ENCODE measurements at regions not wholly inside any gene's neighbourhood (a gene's known extent, or its start where the extent isn't known, plus 50 kb on each side); places are given as distances from the start of the nearest gene placed in this dataset.

DNA sequence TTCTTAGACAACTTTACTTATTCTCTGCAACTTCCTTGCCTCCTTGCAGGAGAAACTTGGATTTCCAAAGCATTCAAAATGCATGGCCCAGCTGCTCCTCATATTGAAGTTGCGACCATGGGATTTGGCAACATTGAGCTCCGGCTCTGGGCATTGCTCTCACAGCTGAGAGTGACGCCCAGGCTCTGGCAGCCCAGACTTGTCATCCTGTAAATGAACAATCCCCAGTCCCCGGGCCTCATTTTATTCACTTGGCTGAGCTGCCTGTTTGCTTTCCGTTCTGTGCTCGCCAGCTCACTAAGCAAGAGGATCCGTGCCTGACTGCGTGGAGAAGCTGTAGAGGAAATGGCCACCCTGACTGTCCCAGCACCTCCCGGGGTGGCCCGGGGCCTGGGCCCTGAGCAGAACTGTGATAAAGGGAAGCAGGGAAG is 119.5 kb upstream of the CD93 start:
- ChIA-PET CTCF (interaction anchor here (1.0 to 7.8 kb wide), 7 partner anchors 11 to 514 kb away, joined by 3 to 77 read pairs (median 4); no protein-coding TSS in a partner anchor), POLR2A (no interaction called here)
- no peak overlapping the region for H3K4me3 ChIP-seq
- H3K9me3 ChIP-seq: no peaks in the 10 kb centered on the region
- FAIRE-seq (no peak), DNase-seq (ENCODE audit: low read depth in 1 of 2, low spot score in 1 of 2) (no peak), ATAC-seq (no peak)
- no peak overlapping the region for H3K4me2 ChIP-seq
- no peak overlapping the region for H3K27ac ChIP-seq
- 63% methylated on average over 10 of the region's 10 CpGs for WGBS (ENCODE audit: missing lambda C conversion rate)
- H3K4me1 ChIP-seq: no peaks in the 10 kb centered on the region
- TF ChIP-seq POLR2A (IDR thresholded peaks at IDR 0.05; ENCODE audit: low read length) (no peak), TFCP2L1 (CRISPR knock-in tag; IDR thresholded peaks at IDR 0.05) (no peak), EHF (CRISPR knock-in tag; IDR thresholded peaks at IDR 0.05) (no peak), HES2 (IDR thresholded peaks at IDR 0.05) (no peak), MAFK (IDR thresholded peaks at IDR 0.05; ENCODE audit: partially characterized antibody) (no peak), ZNF302 (CRISPR knock-in tag; IDR thresholded peaks at IDR 0.05) (no peak), ZSCAN20 (CRISPR knock-in tag; IDR thresholded peaks at IDR 0.05) (no peak), JUNB (IDR thresholded peaks at IDR 0.05) (no peak)

- WGBS (ENCODE audit: missing lambda C conversion rate): 51% methylated on average over 7 of the region's 7 CpGs
- CTCF ChIA-PET: interaction anchor here (1.0 to 7.8 kb wide), 7 partner anchors 11 to 514 kb away, joined by 3 to 77 read pairs (median 4); no protein-coding TSS in a partner anchor
- FAIRE-seq: no peak
- POLR2A ChIA-PET: no interaction called here
- Histone ChIP-seq H3K4me1 (no peaks in the 10 kb centered on the region), H3K4me3 (no peak overlapping the region), H3K9me3 (no peaks in the 10 kb centered on the region), H3K4me2 (no peak overlapping the region), H3K27ac (no peak overlapping the region)
- TF ChIP-seq EHMT2 (IDR thresholded peaks at IDR 0.05; ENCODE audit: low read depth) (no peak), HES2 (IDR thresholded peaks at IDR 0.05) (no peak), ZNF302 (CRISPR knock-in tag; IDR thresholded peaks at IDR 0.05) (no peak), RAD21 (conservative IDR thresholded peaks at IDR 0.05 in 1 of 2, IDR thresholded peaks at IDR 0.05 in 1 of 2) (no peak), ZSCAN20 (CRISPR knock-in tag; IDR thresholded peaks at IDR 0.05) (no peak), CBX8 (IDR thresholded peaks at IDR 0.05) (no peak), CTCF (IDR thresholded peaks at IDR 0.05) (no peak), NPAS2 (CRISPR knock-in tag; IDR thresholded peaks at IDR 0.05; ENCODE audit: borderline replicate concordance) (no peak), ZC3H11A (IDR thresholded peaks at IDR 0.05) (no peak), MYC (IDR thresholded peaks at IDR 0.05; ENCODE audit: borderline replicate concordance, low read length) (no peak), CBX2 (IDR thresholded peaks at IDR 0.05; ENCODE audit: borderline replicate concordance, low read depth) (no peak)
- TF ChIP-seq, protein P1, sequence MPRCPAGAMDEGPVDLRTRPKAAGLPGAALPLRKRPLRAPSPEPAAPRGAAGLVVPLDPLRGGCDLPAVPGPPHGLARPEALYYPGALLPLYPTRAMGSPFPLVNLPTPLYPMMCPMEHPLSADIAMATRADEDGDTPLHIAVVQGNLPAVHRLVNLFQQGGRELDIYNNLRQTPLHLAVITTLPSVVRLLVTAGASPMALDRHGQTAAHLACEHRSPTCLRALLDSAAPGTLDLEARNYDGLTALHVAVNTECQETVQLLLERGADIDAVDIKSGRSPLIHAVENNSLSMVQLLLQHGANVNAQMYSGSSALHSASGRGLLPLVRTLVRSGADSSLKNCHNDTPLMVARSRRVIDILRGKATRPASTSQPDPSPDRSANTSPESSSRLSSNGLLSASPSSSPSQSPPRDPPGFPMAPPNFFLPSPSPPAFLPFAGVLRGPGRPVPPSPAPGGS (IDR thresholded peaks at IDR 0.05): no peak
- ATAC-seq: no peak
- no peak for DNase-seq (ENCODE audit: low read depth in 1 of 2, low spot score in 1 of 2)
These were observed 119.1 kb upstream of the CD93 start for GRCh38 chr20:23205211-23205610.

DNA sequence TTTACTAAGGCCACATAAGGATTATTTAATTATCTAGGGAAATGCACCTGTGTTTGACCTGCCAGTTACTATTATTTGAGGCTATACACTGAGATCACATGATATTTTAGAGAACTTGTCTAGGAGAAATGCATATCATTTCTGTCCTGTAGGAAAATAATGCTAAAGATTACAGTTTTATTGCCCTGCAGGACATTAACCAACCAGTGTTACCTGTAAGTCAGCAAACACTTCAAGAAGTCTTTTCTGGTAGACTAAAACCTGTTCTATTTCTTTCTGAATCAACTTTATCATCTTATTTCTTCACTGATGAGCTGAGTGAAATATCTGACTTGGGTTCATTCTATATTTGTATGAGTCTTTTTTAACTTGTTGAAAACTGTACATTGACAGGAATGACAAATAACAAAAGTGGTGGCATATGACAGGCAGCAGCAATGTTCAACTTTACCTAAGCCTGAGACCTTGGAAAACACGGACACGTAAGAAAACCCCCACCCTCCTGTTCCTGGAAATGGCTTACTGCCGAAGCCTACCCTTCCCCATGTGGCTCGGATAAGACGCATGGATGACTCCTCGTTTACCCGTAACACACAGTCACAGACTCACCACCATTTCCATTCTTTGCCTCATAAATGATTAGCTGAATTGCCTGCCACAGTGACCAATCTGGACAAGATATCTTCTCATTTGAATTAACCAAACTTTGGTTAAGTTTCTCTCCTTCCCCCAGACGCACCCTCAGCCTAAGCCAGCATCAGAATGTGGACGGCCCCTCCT is 118.0 kb upstream of the CD93 start:
- POLR2A ChIA-PET: no interaction called here
- Histone ChIP-seq H3K4me3 (no peak overlapping the region), H3K4me2 (no peak overlapping the region), H3K27ac (no peak overlapping the region), H3K4me1 (no peaks in the 10 kb centered on the region), H3K9me3 (no peaks in the 10 kb centered on the region)
- CTCF ChIA-PET: interaction anchor here (3.6 to 7.8 kb wide), 2 partner anchors 25 to 513 kb away, joined by 12 to 77 read pairs; no protein-coding TSS in a partner anchor
- FAIRE-seq (no peak), DNase-seq (ENCODE audit: low read depth in 1 of 2, low spot score in 1 of 2) (no peak), ATAC-seq (no peak)
- 71% methylated on average over 9 of the region's 9 CpGs for WGBS (ENCODE audit: missing lambda C conversion rate)
- TF ChIP-seq HEYL (CRISPR knock-in tag; IDR thresholded peaks at IDR 0.05) (no peak), RAD21 (conservative IDR thresholded peaks at IDR 0.05 in 1 of 2, IDR thresholded peaks at IDR 0.05 in 1 of 2) (no peak), KDM5A (IDR thresholded peaks at IDR 0.05) (no peak), ATOH8 (CRISPR knock-in tag; IDR thresholded peaks at IDR 0.05; ENCODE audit: low read depth) (no peak), CTCF (IDR thresholded peaks at IDR 0.05) (no peak), MAX (IDR thresholded peaks at IDR 0.05) (no peak), POLR2A (IDR thresholded peaks at IDR 0.05; ENCODE audit: low read length) (no peak), SMC3 (IDR thresholded peaks at IDR 0.05) (no peak), CBX8 (IDR thresholded peaks at IDR 0.05) (no peak)
- TF ChIP-seq, protein P2, sequence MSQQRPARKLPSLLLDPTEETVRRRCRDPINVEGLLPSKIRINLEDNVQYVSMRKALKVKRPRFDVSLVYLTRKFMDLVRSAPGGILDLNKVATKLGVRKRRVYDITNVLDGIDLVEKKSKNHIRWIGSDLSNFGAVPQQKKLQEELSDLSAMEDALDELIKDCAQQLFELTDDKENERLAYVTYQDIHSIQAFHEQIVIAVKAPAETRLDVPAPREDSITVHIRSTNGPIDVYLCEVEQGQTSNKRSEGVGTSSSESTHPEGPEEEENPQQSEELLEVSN (IDR thresholded peaks at IDR 0.05; ENCODE audit: borderline replicate concordance, low read depth): no peak
- TF ChIP-seq, protein P3, sequence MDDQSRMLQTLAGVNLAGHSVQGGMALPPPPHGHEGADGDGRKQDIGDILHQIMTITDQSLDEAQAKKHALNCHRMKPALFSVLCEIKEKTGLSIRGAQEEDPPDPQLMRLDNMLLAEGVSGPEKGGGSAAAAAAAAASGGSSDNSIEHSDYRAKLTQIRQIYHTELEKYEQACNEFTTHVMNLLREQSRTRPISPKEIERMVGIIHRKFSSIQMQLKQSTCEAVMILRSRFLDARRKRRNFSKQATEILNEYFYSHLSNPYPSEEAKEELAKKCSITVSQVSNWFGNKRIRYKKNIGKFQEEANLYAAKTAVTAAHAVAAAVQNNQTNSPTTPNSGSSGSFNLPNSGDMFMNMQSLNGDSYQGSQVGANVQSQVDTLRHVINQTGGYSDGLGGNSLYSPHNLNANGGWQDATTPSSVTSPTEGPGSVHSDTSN (IDR thresholded peaks at IDR 0.05): no peak
